HepG2 (cell line): ENCODE measurements at regions not wholly inside any gene's neighbourhood (a gene's known extent, or its start where the extent isn't known, plus 50 kb on each side); places are given as distances from the start of the nearest gene placed in this dataset.
A peak's percentile ranks its signal among the peaks of the same experiment; 100 is the strongest.

Experiments
- ATAC-seq: fragments of 200-7000 bp; cut with Tn5 transposase; 3 replicates; pipeline ENCODE4 v1.9.1; 2020; ENCODE audit warnings: mild to moderate bottlenecking, moderate library complexity
- BruUV-seq: library from RNA; stranded (reverse); fragments of 400-500 nt; replicated peaks from 2 replicates; lab custom pipeline; 2021; lab: Mats Ljungman, UMichigan
- CTCF ChIA-PET: fragments of 300-600 bp; formaldehyde crosslinking; extraction: SDS; loops from one replicate; lab custom pipeline; 2021; ENCODE audit warnings: low total read pairs, inconsistent platforms, low intra/inter-chr PET ratio; lab: Yijun Ruan, JAX
- POLR2A ChIA-PET: fragments of 350-600 bp; sonication (Branson Sonifier 250); formaldehyde crosslinking; loops from one replicate; lab custom pipeline; 2020; ENCODE audit warnings: antibody characterized with exemption, inconsistent platforms; lab: Yijun Ruan, JAX
- DNase-seq: peaks from one replicate; pipeline ENCODE4 v3.0.0-alpha.2; 2015; ENCODE audit warnings: low spot score
- FAIRE-seq: peaks from 3 replicates; lab custom pipeline; 2011; peaks lifted over from hg19 to GRCh38; lab: Jason Lieb, UNC
- H2AFZ ChIP-seq: one replicate; pipeline ENCODE4 v1.6.1; 2011; ENCODE audit warnings: low read length, inconsistent platforms
- H3K27ac ChIP-seq: fragments of 300-600 bp; 3 replicates; pipeline ENCODE4 v1.8.0; 2011; ENCODE audit warnings: mixed run types, mild to moderate bottlenecking, mixed read lengths, low read length, inconsistent platforms; ENCODE audit not compliant: insufficient read depth; ENCODE audit errors: extremely low read length
- H3K27me3 ChIP-seq, 2 experiments: fragments of 200-600 bp in 1 of 2; 2 replicates in 1 of 2; 3 replicates in 1 of 2; pipeline versions ENCODE4 v1.6.0 to v1.8.0; 2011; ENCODE audit warnings: low read length in 2 of 2, mild to moderate bottlenecking in 2 of 2, moderate library complexity in 2 of 2, inconsistent platforms in 1 of 2; ENCODE audit not compliant: insufficient read depth in 2 of 2, control insufficient read depth in 1 of 2
- H3K36me3 ChIP-seq, 2 experiments: fragments of 200-600 bp in 1 of 2; replicated peaks in 1 of 2; 2 replicates in 1 of 2; 3 replicates in 1 of 2; pipeline versions ENCODE4 v1.5.1 to v1.8.0; 2011; ENCODE audit warnings: low read length in 2 of 2, inconsistent platforms in 1 of 2; ENCODE audit not compliant: insufficient read depth in 2 of 2, control insufficient read depth in 1 of 2
- H3K4me1 ChIP-seq: 2 replicates; pipeline ENCODE4 v1.5.1; 2012; ENCODE audit warnings: low read length, inconsistent platforms; ENCODE audit not compliant: insufficient read depth
- H3K4me2 ChIP-seq: 2 replicates; pipeline ENCODE4 v1.6.0; 2011; ENCODE audit warnings: low read depth, low read length, inconsistent platforms
- H3K4me3 ChIP-seq, 3 experiments: fragments of 200-600 bp in 1 of 3; sonication (generic), shearing (Covaris generic) in 1 of 3; replicated peaks in 1 of 3; 2 replicates each; pipeline ENCODE4 v1.5.1; 2011 to 2016; ENCODE audit warnings: low read length in 3 of 3, inconsistent platforms in 2 of 3, low read depth in 2 of 3, mild to moderate bottlenecking in 2 of 3, control low read depth in 1 of 3, mixed read lengths in 1 of 3; ENCODE audit not compliant: insufficient read depth in 1 of 3
- H3K79me2 ChIP-seq: one replicate; pipeline ENCODE4 v1.6.1; 2011; ENCODE audit warnings: low read length, inconsistent platforms; ENCODE audit not compliant: insufficient read depth
- H3K9ac ChIP-seq: 2 replicates; pipeline ENCODE4 v1.6.0; 2011; ENCODE audit warnings: mild to moderate bottlenecking, low read depth, low read length, inconsistent platforms; ENCODE audit not compliant: insufficient read depth
- H3K9me3 ChIP-seq: 2 replicates; pipeline ENCODE4 v1.5.1; 2012; ENCODE audit warnings: mild to moderate bottlenecking, low read length
- H4K20me1 ChIP-seq: 2 replicates; pipeline ENCODE4 v1.6.0; 2011; ENCODE audit warnings: inconsistent platforms, mild to moderate bottlenecking, low read length, moderate library complexity; ENCODE audit not compliant: insufficient read depth
- ESRRA ChIP-seq: sonication (generic); formaldehyde crosslinking; IDR thresholded peaks from 2 replicates; pipeline ENCODE4 v1.5.1; 2020; ENCODE audit warnings: mild to moderate bottlenecking, low read depth, missing genetic modification reagents
- FOXA1 ChIP-seq, 2 experiments: fragments of 450-650 bp in 1 of 2; sonication (generic) in 1 of 2; formaldehyde crosslinking in 1 of 2; IDR thresholded peaks; 2 replicates each; pipeline versions ENCODE4 v1.4.0 to v1.6.1; 2016 to 2020; ENCODE audit warnings: missing genetic modification reagents in 1 of 2
- HNRNPLL ChIP-seq: fragments of 200-400 bp; formaldehyde crosslinking; IDR thresholded peaks from 2 replicates; pipeline ENCODE4 v1.6.1; 2017; ENCODE audit warnings: mild to moderate bottlenecking, low read depth, low read length; ENCODE audit not compliant: poor library complexity, severe bottlenecking
- PAX8 ChIP-seq: sonication (generic); formaldehyde crosslinking; IDR thresholded peaks from 2 replicates; pipeline ENCODE4 v1.8.0; 2022; ENCODE audit warnings: mild to moderate bottlenecking, missing genetic modification reagents, borderline replicate concordance
- PRDM10 ChIP-seq: sonication (generic); formaldehyde crosslinking; IDR thresholded peaks from 2 replicates; pipeline ENCODE4 v1.4.0; 2020; ENCODE audit warnings: low read depth, missing genetic modification reagents
- REST ChIP-seq, 2 experiments: IDR thresholded peaks; 2 replicates each; pipeline ENCODE4 v1.6.1; 2011 to 2012; ENCODE audit warnings: low read length in 2 of 2, borderline replicate concordance in 1 of 2, low read depth in 1 of 2, mild to moderate bottlenecking in 1 of 2, moderate library complexity in 1 of 2
- SAFB2 ChIP-seq: sonication (generic); formaldehyde crosslinking; IDR thresholded peaks from 2 replicates; pipeline ENCODE4 v1.5.1; 2020; ENCODE audit warnings: missing genetic modification reagents, low read depth, mild to moderate bottlenecking, borderline replicate concordance
- TBX3 ChIP-seq: fragments of 450-650 bp; IDR thresholded peaks from 2 replicates; pipeline ENCODE4 v1.6.1; 2017; ENCODE audit warnings: antibody characterized with exemption, mild to moderate bottlenecking, inconsistent platforms, borderline replicate concordance
- ZNF556 ChIP-seq: sonication (generic); formaldehyde crosslinking; IDR thresholded peaks from 2 replicates; pipeline ENCODE4 v1.4.0; 2020; ENCODE audit warnings: mild to moderate bottlenecking, missing genetic modification reagents, borderline replicate concordance
- ZNF761 ChIP-seq: sonication (generic); formaldehyde crosslinking; conservative IDR thresholded peaks from 2 replicates; pipeline ENCODE4 v1.4.0; 2020; ENCODE audit warnings: mild to moderate bottlenecking, missing genetic modification reagents
- ZNF775 ChIP-seq: sonication (generic); formaldehyde crosslinking; IDR thresholded peaks from 2 replicates; pipeline ENCODE4 v1.4.0; 2020; ENCODE audit warnings: missing genetic modification reagents, mild to moderate bottlenecking, moderate library complexity, borderline replicate concordance
- WGBS: methylation state at CpG from one replicate; pipeline ENCODE4 v1.1.6; 2017; ENCODE audit warnings: low lambda C conversion rate; 5-methylcytosine and 5-hydroxymethylcytosine counted together
- in situ Hi-C: cut with HindIII; loops from 2 replicates; pipeline ENCODE4 v1.10.0; 2017; ENCODE audit warnings: low pct_unique_long_range_greater_than_20kb; ENCODE audit not compliant: extremely low pct_ligation_motif_present
- intact Hi-C: fragments of 100-400 bp; cut with micrococcal nuclease; formaldehyde crosslinking; loops from one replicate; pipeline ENCODE4 v1.10.0; 2022; ENCODE audit not compliant: unreplicated experiment
- TF ChIP-seq, protein P1 (sequence below): sonication (generic); formaldehyde crosslinking; IDR thresholded peaks from 2 replicates; pipeline ENCODE4 v1.4.0; 2020; ENCODE audit warnings: missing genetic modification reagents

- intact Hi-C loops (no loop called here), in situ Hi-C loops (no loop called here)
- ATAC-seq: no peak
- 94% methylated on average over 8 of the region's 8 CpGs for WGBS
- H3K79me2 ChIP-seq: no peaks in the 10 kb centered on the region
- no peak for DNase-seq
- H4K20me1 ChIP-seq: no peaks in the 10 kb centered on the region
- H3K27ac ChIP-seq: peak overlapping the region; percentile 96
- H3K9ac ChIP-seq: peak overlapping the region; percentile 77
- peaks cover 58% of the 10 kb centered on the region for H3K4me1 ChIP-seq
- peak overlapping the region; percentile 89 for H3K4me2 ChIP-seq
- BruUV-seq: no TSS peak
- no peak overlapping the region for H3K4me3 ChIP-seq
- no peaks in the 10 kb centered on the region for H3K36me3 ChIP-seq
- no peaks in the 10 kb centered on the region for H3K9me3 ChIP-seq
- no peak overlapping the region for H2AFZ ChIP-seq
- no peaks in the 10 kb centered on the region for H3K27me3 ChIP-seq
- CTCF ChIA-PET: no interaction called here
- POLR2A ChIA-PET: no interaction called here
- FAIRE-seq: no peak
- TF ChIP-seq ZNF556 (CRISPR knock-in tag) (peak; percentile 46; the same call in 1 of the 2 replicates), PAX8 (0 out of 2 replicates have a peak, but pooled peaks have one; percentile 57), FOXA1 (IDR thresholded peaks at IDR 0.05) (no peak), FOXA1 (CRISPR knock-in tag; IDR thresholded peaks at IDR 0.05) (peak; percentile 64), ZNF761 (no peak), TBX3 (no peak), REST (IDR thresholded peaks at IDR 0.05; ENCODE audit: borderline replicate concordance in 1 of 2, low read depth in 1 of 2, low read length in 2 of 2) (no peak), ESRRA (CRISPR knock-in tag) (no peak), ZNF775 (CRISPR knock-in tag) (no peak), HNRNPLL (no peak), SAFB2 (CRISPR knock-in tag) (no peak), PRDM10 (CRISPR knock-in tag) (no peak)
- TF ChIP-seq, protein P1, sequence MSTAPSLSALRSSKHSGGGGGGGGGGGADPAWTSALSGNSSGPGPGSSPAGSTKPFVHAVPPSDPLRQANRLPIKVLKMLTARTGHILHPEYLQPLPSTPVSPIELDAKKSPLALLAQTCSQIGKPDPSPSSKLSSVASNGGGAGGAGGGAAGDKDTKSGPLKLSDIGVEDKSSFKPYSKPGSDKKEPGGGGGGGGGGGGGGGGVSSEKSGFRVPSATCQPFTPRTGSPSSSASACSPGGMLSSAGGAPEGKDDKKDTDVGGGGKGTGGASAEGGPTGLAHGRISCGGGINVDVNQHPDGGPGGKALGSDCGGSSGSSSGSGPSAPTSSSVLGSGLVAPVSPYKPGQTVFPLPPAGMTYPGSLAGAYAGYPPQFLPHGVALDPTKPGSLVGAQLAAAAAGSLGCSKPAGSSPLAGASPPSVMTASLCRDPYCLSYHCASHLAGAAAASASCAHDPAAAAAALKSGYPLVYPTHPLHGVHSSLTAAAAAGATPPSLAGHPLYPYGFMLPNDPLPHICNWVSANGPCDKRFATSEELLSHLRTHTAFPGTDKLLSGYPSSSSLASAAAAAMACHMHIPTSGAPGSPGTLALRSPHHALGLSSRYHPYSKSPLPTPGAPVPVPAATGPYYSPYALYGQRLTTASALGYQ (CRISPR knock-in tag): no peak
Measured at GRCh38 chr9:94159069-94159939, 75.0 kb downstream of the PTPDC1 start.
